ENCODE measurements at regions not wholly inside any gene's neighbourhood (a gene's known extent, or its start where the extent isn't known, plus 50 kb on each side); places are given as distances from the start of the nearest gene placed in this dataset.

DNA sequence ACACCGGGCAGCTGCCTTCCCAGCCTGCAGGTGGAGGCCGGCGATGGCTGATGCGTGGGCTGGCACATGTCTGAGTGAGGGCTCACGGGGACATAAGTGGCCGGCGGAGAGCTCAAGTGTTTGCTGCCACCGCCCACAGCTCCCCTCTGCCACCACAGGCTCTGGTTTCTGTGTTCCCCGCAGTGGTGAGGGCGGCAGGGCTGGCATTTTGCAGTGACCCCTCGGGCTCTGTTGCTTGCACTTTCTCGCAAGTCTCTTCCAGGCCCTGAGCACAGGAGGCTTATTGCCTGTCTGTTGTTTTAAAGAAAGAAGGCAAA, 271.0 kb upstream of the RTL1 start:
- TF ChIP-seq POLR2AphosphoS5 (IDR thresholded peaks at IDR 0.05; ENCODE audit: low read depth, low read length) (no peak), CTCF (IDR thresholded peaks at IDR 0.05 in 2 of 3, conservative IDR thresholded peaks at IDR 0.05 in 1 of 3; ENCODE audit: borderline replicate concordance in 1 of 3, insufficient read depth in 1 of 3, low read depth in 2 of 3, low read length in 2 of 3) (no peak), RAD21 (IDR thresholded peaks at IDR 0.05; ENCODE audit: low read depth) (no peak), YY1 (IDR thresholded peaks at IDR 0.05; ENCODE audit: extremely low read depth, insufficient replicate concordance, low read depth, low read length) (no peak)
